ENCODE measurements at regions not wholly inside any gene's neighbourhood (a gene's known extent, or its start where the extent isn't known, plus 50 kb on each side); places are given as distances from the start of the nearest gene placed in this dataset.

GRCh38 chr7:45446195-45446944 lies 127.8 kb upstream of the ADCY1 start:
- intact Hi-C loops (cut with DNase I): no loop called here
- no peak for DNase-seq

DNA sequence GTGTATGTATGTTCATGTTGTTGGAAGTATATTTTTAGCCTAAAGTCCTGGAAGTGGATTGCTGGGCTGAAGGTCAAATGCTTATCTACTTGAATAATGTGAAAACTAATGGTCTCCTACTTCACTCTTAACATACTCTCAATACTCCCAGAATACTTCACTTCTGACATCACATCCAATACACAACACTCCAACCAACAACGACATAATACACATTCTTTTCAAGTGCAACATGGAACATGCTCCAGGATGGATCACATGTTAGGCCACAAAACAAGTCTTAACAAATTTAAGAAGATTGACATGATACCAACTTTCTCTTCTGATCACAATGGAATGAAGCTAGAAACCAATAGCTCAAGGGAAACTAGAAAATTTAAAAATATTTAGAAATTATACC lies 126.9 kb upstream of the ADCY1 start:
- no peak for DNase-seq
- intact Hi-C loops (cut with DNase I): no loop called here

GRCh38 chr7:45450571-45451204 lies 123.5 kb upstream of the ADCY1 start:
- no peak for DNase-seq
- intact Hi-C loops (cut with DNase I): no loop called here

- no peak for DNase-seq
- intact Hi-C loops (cut with DNase I): no loop called here
These were observed 122.7 kb upstream of the ADCY1 start for GRCh38 chr7:45451342-45452035.

- intact Hi-C loops (cut with DNase I): no loop called here
- no peak for DNase-seq
These were observed 119.4 kb upstream of the ADCY1 start for GRCh38 chr7:45454771-45455170.

DNA sequence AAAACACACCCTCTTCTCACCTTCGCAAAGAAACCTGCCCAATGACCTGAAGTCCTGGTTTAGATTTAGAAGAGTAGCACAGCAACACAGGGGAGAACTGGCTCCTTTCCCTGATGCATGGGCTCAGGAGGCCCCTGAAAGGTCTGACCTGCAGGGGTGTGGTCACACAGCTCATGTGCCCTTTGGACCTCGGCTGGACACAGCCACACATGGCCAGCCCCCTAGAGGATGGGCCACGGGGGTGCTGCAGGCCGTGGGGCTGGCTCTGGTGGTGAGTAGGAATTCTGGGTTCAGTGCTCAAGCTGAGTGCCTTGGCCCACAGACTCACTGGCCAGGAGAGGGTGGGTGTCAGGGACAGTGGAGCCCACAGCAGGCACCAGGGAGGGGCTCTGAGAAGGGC lies 118.5 kb upstream of the ADCY1 start:
- no peak for DNase-seq

GRCh38 chr7:45456105-45456504 lies 118.1 kb upstream of the ADCY1 start:
- no peak for DNase-seq
- intact Hi-C loops (cut with DNase I): no loop called here

More for the DNA sequence above, 118.5 kb upstream of the ADCY1 start:
- intact Hi-C loops (cut with DNase I): no loop called here

- DNase-seq: peak in 1 of 10 donors; percentile 65
- intact Hi-C loops (cut with DNase I): no loop called here
These were observed 117.2 kb upstream of the ADCY1 start for GRCh38 chr7:45456747-45457524.

DNA sequence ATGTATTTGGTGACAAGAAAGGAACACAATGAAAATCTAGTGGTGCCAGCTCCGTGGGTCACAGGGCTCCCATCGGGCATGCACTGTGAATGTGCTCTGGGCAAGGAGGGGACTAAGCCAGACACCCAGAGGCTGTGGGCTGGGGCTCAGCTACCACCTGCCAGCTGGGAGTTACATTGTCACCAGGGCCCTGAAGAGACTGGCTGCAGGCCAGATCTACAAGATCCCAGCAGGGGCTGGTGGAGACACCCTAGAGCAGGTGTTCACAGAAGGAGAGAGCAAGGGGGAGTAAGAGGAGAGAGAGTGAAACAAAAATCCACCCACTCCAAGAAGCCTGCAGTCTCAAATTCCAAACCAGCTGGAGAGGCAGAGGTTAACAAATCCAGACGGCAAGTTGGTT lies 116.6 kb upstream of the ADCY1 start:
- no peak for DNase-seq

DNA sequence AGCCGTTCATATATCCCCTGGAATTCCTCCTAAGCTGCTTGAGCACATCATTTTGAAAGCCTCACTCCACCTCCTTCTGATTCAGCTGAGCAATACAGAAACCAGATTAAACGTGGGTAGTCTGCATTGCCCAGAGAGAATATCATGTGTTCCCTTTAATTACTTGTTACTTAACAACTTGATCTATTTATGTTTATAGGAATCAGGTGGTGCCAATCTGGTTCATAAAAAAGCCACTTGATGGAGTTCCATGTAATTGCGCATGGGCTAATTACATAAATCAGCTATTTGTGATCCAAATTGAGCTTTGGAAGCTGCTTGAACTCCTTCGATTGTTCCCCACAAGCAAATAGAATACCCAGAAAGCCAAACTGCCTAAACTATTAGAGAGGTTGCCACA lies 114.7 kb upstream of the ADCY1 start:
- DNase-seq: no peak
- intact Hi-C loops (cut with DNase I): no loop called here

More for the DNA sequence above, 116.6 kb upstream of the ADCY1 start:
- intact Hi-C loops (cut with DNase I): no loop called here

DNA sequence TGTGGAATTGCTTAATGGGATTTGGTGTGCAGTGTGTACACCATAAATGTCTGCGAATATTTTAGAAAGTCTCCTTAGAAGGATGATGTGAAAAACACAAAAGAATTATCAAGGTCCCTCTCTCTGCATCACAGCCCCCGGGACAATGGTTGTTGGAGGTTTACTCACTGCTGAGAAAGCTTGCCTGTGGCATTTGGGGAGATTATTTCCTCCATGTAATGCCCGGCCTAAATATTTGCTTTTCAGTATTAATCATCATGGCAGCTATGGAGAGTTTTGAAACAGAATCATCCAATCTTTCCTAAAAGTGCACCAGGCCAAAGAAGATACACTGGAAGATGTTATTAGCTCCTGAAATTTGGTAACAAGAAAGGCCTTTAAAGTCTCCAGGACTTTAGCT lies 113.8 kb upstream of the ADCY1 start:
- intact Hi-C loops (cut with DNase I): no loop called here
- DNase-seq: no peak

GRCh38 chr7:45461026-45461425 lies 113.1 kb upstream of the ADCY1 start:
- intact Hi-C loops (cut with DNase I): no loop called here
- no peak for DNase-seq

GRCh38 chr7:45469103-45469502 lies 105.1 kb upstream of the ADCY1 start:
- intact Hi-C loops (cut with DNase I): no loop called here
- DNase-seq: no peak

DNA sequence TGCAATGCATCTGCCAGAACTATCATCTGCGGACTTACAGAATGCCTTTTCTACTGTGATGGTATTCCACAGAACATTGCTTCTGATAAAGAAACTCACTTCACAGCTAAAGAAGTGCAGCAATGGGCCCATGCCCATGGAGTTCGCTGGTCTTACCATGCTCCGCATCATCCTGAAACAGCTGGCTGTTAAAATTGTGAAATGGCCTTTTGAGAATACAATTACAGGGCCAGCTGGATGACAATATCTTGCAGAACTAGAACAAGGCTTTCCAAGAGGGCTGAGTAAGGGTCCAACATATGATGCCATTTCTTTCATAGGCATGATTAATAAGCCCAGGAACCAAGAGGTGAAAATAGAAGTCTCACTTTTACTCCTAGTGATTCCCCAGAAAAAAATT lies 104.1 kb upstream of the ADCY1 start:
- DNase-seq: no peak
- intact Hi-C loops (cut with DNase I): no loop called here

DNA sequence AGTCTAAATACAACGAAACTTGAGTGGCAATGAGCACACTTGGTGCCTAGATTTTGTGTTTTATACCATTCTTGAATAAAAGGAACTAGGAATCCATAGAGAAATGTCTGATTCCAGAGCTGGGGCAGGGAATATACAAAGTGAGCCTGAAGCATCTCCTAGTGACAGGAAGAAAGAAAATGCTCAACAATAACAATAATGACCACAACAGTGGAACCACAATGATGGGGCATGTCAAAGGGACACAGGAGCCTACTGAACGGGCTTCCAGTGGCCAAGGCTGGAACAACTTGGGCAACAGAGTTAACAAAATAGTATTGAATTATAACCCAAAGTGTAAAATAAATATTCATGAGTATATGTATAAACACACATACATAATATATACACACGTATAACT lies 94.4 kb upstream of the ADCY1 start:
- intact Hi-C loops (cut with DNase I): no loop called here
- no peak for DNase-seq

DNA sequence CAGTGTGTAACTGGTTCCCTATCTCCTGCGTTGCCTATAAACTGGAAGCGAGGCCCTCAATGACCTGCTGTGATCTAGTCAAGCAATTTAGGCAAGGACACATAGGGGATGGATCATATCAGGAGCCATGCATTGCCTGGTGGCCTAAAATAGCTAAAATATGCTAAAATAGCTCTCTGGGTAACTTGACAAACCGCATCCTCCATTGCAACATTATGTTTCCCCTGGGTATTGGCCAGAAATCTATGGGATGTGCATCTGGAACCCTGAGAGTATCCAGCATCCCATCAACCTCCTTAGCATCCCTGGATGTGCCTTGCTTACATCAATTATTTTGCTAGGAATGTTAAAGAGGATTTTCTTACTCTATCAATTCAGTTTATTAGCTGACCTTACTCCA lies 91.7 kb upstream of the ADCY1 start:
- intact Hi-C loops (cut with DNase I): no loop called here
- DNase-seq: no peak

DNA sequence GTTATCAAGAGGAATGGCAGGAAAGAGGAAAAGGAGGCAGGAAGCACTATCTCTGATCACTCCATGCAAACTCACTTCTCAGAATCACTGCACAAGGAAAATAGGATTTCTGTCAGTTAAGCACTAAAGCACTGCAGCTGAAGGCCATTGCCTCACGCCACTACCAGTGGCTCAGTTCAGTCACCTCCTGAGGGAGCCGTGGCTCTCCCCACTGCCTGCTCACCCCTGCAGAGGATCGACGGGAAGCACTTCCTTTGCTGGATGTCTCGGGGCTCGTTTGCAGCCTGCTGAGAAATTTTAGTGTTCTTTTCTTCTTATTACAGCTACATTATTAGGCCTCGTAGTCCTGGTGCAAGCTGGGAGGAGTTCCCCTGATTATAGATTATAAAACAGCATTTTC lies 90.1 kb upstream of the ADCY1 start:
- DNase-seq: peak in 1 of 10 donors; percentile 74

DNA sequence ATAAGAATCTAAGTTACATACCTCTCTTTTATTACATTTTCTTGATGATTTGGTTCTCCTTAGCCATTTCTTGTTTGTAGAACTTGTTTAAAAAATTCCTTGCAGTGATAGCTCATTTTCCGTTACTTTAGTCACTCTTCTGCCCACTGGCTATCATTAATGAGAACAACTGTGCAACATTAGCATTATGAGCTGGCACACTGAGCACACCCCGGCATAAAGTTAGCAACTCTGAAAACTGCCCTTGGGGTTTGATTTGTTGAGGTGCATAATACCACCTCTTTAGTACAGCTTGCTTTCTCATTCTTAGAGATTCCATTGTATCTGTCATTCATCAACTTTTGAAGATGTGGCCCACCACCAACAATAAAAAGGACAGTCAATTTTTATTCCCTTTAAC lies 87.6 kb upstream of the ADCY1 start:
- no peak for DNase-seq
- intact Hi-C loops (cut with DNase I): no loop called here

More for the DNA sequence above, 90.1 kb upstream of the ADCY1 start:
- intact Hi-C loops (cut with DNase I): no loop called here

DNA sequence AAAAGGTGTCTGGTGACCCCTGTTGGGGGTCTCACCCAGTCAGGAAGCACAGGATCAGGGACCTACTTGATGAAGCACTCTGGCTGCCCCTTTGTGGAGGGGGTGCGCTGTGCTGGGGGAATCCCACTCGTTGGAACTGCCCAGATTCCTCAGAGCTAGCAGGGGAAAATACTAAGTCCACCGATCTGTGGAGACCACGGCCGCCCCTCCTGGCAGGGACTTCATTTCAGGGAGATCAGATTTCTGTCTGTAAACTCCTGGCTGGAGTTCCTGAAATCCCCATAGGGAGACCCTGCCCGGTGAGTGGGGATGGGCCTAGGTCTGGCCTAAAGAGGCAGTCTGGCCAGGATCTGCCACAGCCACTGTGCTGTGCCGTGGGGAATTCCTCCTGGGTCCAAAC lies 79.3 kb upstream of the ADCY1 start:
- DNase-seq: no peak

DNA sequence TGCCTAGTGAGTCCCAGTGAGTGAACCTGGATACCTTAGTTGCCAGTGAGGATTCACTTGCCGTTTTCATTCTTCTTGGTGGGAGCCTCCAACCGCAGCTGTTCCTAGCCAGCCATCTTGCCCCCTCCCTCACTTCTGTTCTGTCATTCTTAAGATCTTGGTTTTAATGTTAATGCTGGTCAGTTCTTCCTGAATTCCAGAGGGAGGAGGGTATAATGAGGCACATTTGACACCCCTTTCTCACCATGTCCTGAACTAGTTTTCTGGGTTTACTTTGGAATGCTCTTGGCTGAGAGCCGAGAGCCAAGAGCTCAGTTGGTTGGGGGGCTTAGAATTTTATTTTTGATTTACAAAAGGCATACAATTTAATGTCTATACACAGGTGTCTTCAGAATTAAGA lies 78.5 kb upstream of the ADCY1 start:
- no peak for DNase-seq
- intact Hi-C loops (cut with DNase I): no loop called here

More for the DNA sequence above, 79.3 kb upstream of the ADCY1 start:
- intact Hi-C loops (cut with DNase I): no loop called here

- intact Hi-C loops (cut with DNase I): no loop called here
- DNase-seq: no peak
These were observed 73.9 kb upstream of the ADCY1 start for GRCh38 chr7:45500257-45500656.

Data from posterior cingulate gyrus (tissue), 11 donors.